ENCODE measurements at regions not wholly inside any gene's neighbourhood (a gene's known extent, or its start where the extent isn't known, plus 50 kb on each side); places are given as distances from the start of the nearest gene placed in this dataset.
A peak's percentile ranks its signal among the peaks of the same experiment; 100 is the strongest.

- Histone ChIP-seq H3K27me3 (replicated peaks; ENCODE audit: insufficient read depth) (no peaks in the 10 kb centered on the region), H3K4me3 (no peak overlapping the region), H3K4me1 (replicated peaks) (peaks cover 10% of the 10 kb centered on the region), H3K36me3 (no peaks in the 10 kb centered on the region), H3K9me3 (no peaks in the 10 kb centered on the region), H3K27ac (peak overlapping the region; percentile 55 to 65)
- TF ChIP-seq POLR2A (IDR thresholded peaks at IDR 0.05): no peak
- no peak for TF ChIP-seq CTCF (IDR thresholded peaks at IDR 0.05)
- peak; percentile 98 for TF ChIP-seq POLR2AphosphoS5 (IDR thresholded peaks at IDR 0.05)
- intact Hi-C loops (cut with DNase I): no loop called here
- 15% methylated on average over 2 of the region's 2 CpGs for WGBS
- DNase-seq (ENCODE audit: low spot score): peak; percentile 82
Measured at GRCh38 chr14:82387699-82388098, 854.0 kb upstream of the SEL1L start.

- no peaks in the 10 kb centered on the region for H3K9me3 ChIP-seq
- TF ChIP-seq CTCF (IDR thresholded peaks at IDR 0.05) (no peak), POLR2A (IDR thresholded peaks at IDR 0.05) (no peak), POLR2AphosphoS5 (IDR thresholded peaks at IDR 0.05) (no peak)
- no peak for DNase-seq (ENCODE audit: low spot score)
- no peaks in the 10 kb centered on the region for H3K36me3 ChIP-seq
- no peaks in the 10 kb centered on the region for H3K27me3 ChIP-seq (replicated peaks; ENCODE audit: insufficient read depth)
- WGBS: 70% methylated on average over 4 of the region's 4 CpGs
- peaks cover 10% of the 10 kb centered on the region for H3K4me1 ChIP-seq (replicated peaks)
- H3K27ac ChIP-seq: peak overlapping the region; percentile 53 to 65
- H3K4me3 ChIP-seq: no peak overlapping the region
- intact Hi-C loops (cut with DNase I): no loop called here
Measured at GRCh38 chr14:82388488-82388887, 854.8 kb upstream of the SEL1L start.

GRCh38 chr14:82390586-82390985 is 856.9 kb upstream of the SEL1L start:
- Histone ChIP-seq H3K9me3 (no peaks in the 10 kb centered on the region), H3K4me3 (no peak overlapping the region), H3K4me1 (replicated peaks) (peaks cover 10% of the 10 kb centered on the region), H3K36me3 (no peaks in the 10 kb centered on the region), H3K27ac (no peak overlapping the region), H3K27me3 (replicated peaks; ENCODE audit: insufficient read depth) (no peaks in the 10 kb centered on the region)
- no peak for DNase-seq (ENCODE audit: low spot score)
- intact Hi-C loops (cut with DNase I): loop anchor here (10.0 kb wide), 1 partner anchor 114 kb away; no protein-coding TSS in a partner anchor
- TF ChIP-seq POLR2A (IDR thresholded peaks at IDR 0.05) (no peak), POLR2AphosphoS5 (IDR thresholded peaks at IDR 0.05) (no peak), CTCF (IDR thresholded peaks at IDR 0.05) (no peak)
- 94% methylated on average over 1 of the region's 1 CpG for WGBS

GRCh38 chr14:82394916-82395315 is 861.3 kb upstream of the SEL1L start:
- TF ChIP-seq POLR2AphosphoS5 (IDR thresholded peaks at IDR 0.05) (peak; percentile 26), CTCF (IDR thresholded peaks at IDR 0.05) (no peak)
- WGBS: 30% methylated on average over 2 of the region's 2 CpGs
- DNase-seq (ENCODE audit: low spot score): peak; percentile 41
- H3K27me3 ChIP-seq (replicated peaks; ENCODE audit: insufficient read depth): no peaks in the 10 kb centered on the region
- no peak overlapping the region for H3K4me3 ChIP-seq
- no peaks in the 10 kb centered on the region for H3K4me1 ChIP-seq (replicated peaks)
- no peaks in the 10 kb centered on the region for H3K9me3 ChIP-seq
- no peak overlapping the region for H3K27ac ChIP-seq
- intact Hi-C loops (cut with DNase I): loop anchor here (10.0 kb wide), 1 partner anchor 110 kb away; no protein-coding TSS in a partner anchor
- H3K36me3 ChIP-seq: no peaks in the 10 kb centered on the region

- intact Hi-C loops (cut with DNase I): loop anchor here (10.0 kb wide), 1 partner anchor 107 kb away; no protein-coding TSS in a partner anchor
- no peaks in the 10 kb centered on the region for H3K36me3 ChIP-seq
- no peak overlapping the region for H3K4me3 ChIP-seq
- no peaks in the 10 kb centered on the region for H3K4me1 ChIP-seq (replicated peaks)
- H3K27ac ChIP-seq: no peak overlapping the region
- H3K9me3 ChIP-seq: no peaks in the 10 kb centered on the region
- H3K27me3 ChIP-seq (replicated peaks; ENCODE audit: insufficient read depth): no peaks in the 10 kb centered on the region
- TF ChIP-seq POLR2AphosphoS5 (IDR thresholded peaks at IDR 0.05) (no peak), POLR2A (IDR thresholded peaks at IDR 0.05) (no peak), CTCF (IDR thresholded peaks at IDR 0.05) (no peak)
- WGBS: 11% methylated on average over 4 of the region's 4 CpGs
- DNase-seq (ENCODE audit: low spot score): no peak
Measured at GRCh38 chr14:82398256-82398655, 864.6 kb upstream of the SEL1L start.

Data from prostate gland (tissue), 2 donors.